ENCODE measurements at regions not wholly inside any gene's neighbourhood (a gene's known extent, or its start where the extent isn't known, plus 50 kb on each side); places are given as distances from the start of the nearest gene placed in this dataset.

DNA sequence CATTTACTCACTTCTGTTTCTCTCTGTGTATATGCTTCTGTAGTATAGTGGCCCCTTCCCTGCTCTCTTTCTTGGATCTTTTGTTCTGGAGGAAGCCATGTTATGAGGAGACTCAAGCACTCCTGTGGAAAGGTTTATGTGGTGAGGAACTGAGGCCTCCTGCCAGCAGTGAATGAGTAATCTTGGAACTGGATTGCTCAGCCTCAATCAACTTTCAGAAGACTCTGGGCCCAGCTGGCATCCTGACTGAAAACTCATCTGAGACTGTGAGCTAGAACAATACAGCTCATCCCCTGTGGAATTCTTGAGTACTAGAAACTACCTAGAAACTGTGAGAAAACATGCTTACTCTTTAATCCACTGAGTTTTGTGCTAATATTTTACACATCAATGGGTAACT is 133.1 kb upstream of the ZKSCAN2 start:
- no peak for TF ChIP-seq POLR2A (IDR thresholded peaks at IDR 0.05; ENCODE audit: low read depth, low read length)
- TF ChIP-seq CTCF (conservative IDR thresholded peaks at IDR 0.05; ENCODE audit: low read depth, low read length), result no peak
- TF ChIP-seq RCOR1 (IDR thresholded peaks at IDR 0.05; ENCODE audit: insufficient replicate concordance, low read length), result no peak
- no peak for TF ChIP-seq MXI1 (IDR thresholded peaks at IDR 0.05; ENCODE audit: borderline replicate concordance, low read depth, low read length)
- TF ChIP-seq FOS (IDR thresholded peaks at IDR 0.05; ENCODE audit: low read depth, low read length), result no peak
- TF ChIP-seq MAZ (IDR thresholded peaks at IDR 0.05; ENCODE audit: borderline replicate concordance, low read depth, low read length), result no peak
- TF ChIP-seq USF2 (IDR thresholded peaks at IDR 0.05; ENCODE audit: low read depth, low read length), result no peak
- TF ChIP-seq RAD21 (IDR thresholded peaks at IDR 0.05; ENCODE audit: low read length), result no peak
- TF ChIP-seq MAFK (IDR thresholded peaks at IDR 0.05; ENCODE audit: low read depth, low read length), result no peak
- TF ChIP-seq CHD1 (IDR thresholded peaks at IDR 0.05; ENCODE audit: low read depth, low read length), result no peak
- no peak for TF ChIP-seq BHLHE40 (IDR thresholded peaks at IDR 0.05; ENCODE audit: low read depth, low read length)
- TF ChIP-seq CEBPB (IDR thresholded peaks at IDR 0.05; ENCODE audit: low read depth, low read length), result no peak
- TF ChIP-seq, protein P1, sequence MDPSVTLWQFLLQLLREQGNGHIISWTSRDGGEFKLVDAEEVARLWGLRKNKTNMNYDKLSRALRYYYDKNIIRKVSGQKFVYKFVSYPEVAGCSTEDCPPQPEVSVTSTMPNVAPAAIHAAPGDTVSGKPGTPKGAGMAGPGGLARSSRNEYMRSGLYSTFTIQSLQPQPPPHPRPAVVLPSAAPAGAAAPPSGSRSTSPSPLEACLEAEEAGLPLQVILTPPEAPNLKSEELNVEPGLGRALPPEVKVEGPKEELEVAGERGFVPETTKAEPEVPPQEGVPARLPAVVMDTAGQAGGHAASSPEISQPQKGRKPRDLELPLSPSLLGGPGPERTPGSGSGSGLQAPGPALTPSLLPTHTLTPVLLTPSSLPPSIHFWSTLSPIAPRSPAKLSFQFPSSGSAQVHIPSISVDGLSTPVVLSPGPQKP (IDR thresholded peaks at IDR 0.05; ENCODE audit: borderline replicate concordance, low read depth, low read length), result no peak
